ENCODE measurements at regions not wholly inside any gene's neighbourhood (a gene's known extent, or its start where the extent isn't known, plus 50 kb on each side); places are given as distances from the start of the nearest gene placed in this dataset.

GRCh38 chr5:118379470-118379869 is 608.9 kb downstream of the DTWD2 start:
- H3K9me3 Mint-ChIP-seq = peaks cover 32% of the 10 kb centered on the region
- no peaks in the 10 kb centered on the region for H3K36me3 Mint-ChIP-seq (ENCODE audit: low read depth)
- no peaks in the 10 kb centered on the region for H3K27me3 Mint-ChIP-seq (ENCODE audit: insufficient read depth)
- H3K4me1 Mint-ChIP-seq (ENCODE audit: low read depth) = no peaks in the 10 kb centered on the region
- no peak for TF ChIP-seq CTCF (IDR thresholded peaks at IDR 0.05)
- no peak overlapping the region for H3K27ac Mint-ChIP-seq
- no peak overlapping the region for H3K4me3 Mint-ChIP-seq
- no peak for DNase-seq

GRCh38 chr5:118378959-118379358 is 609.4 kb downstream of the DTWD2 start:
- Mint-ChIP-seq H3K4me1 (ENCODE audit: low read depth) (no peaks in the 10 kb centered on the region), H3K27ac (no peak overlapping the region), H3K9me3 (peaks cover 35% of the 10 kb centered on the region), H3K27me3 (ENCODE audit: insufficient read depth) (no peaks in the 10 kb centered on the region), H3K36me3 (ENCODE audit: low read depth) (no peaks in the 10 kb centered on the region), H3K4me3 (no peak overlapping the region)
- no peak for TF ChIP-seq CTCF (IDR thresholded peaks at IDR 0.05)
- no peak for DNase-seq

- TF ChIP-seq CTCF (IDR thresholded peaks at IDR 0.05) = no peak
- H3K4me1 Mint-ChIP-seq (ENCODE audit: low read depth) = no peaks in the 10 kb centered on the region
- no peak overlapping the region for H3K27ac Mint-ChIP-seq
- H3K36me3 Mint-ChIP-seq (ENCODE audit: low read depth) = no peaks in the 10 kb centered on the region
- no peak overlapping the region for H3K4me3 Mint-ChIP-seq
- DNase-seq = no peak
- peaks cover 28% of the 10 kb centered on the region for H3K9me3 Mint-ChIP-seq
- H3K27me3 Mint-ChIP-seq (ENCODE audit: insufficient read depth) = no peaks in the 10 kb centered on the region
Measured at GRCh38 chr5:118377420-118377819, 610.9 kb downstream of the DTWD2 start.

- no peaks in the 10 kb centered on the region for H3K36me3 Mint-ChIP-seq (ENCODE audit: low read depth)
- no peak overlapping the region for H3K27ac Mint-ChIP-seq
Measured at GRCh38 chr5:118371973-118372831, 616.1 kb downstream of the DTWD2 start.

GRCh38 chr5:118366429-118366828 is 621.9 kb downstream of the DTWD2 start:
- Mint-ChIP-seq H3K36me3 (ENCODE audit: low read depth) (no peaks in the 10 kb centered on the region), H3K4me1 (ENCODE audit: low read depth) (no peaks in the 10 kb centered on the region), H3K9me3 (peaks cover 15% of the 10 kb centered on the region), H3K4me3 (no peak overlapping the region), H3K27ac (no peak overlapping the region), H3K27me3 (ENCODE audit: insufficient read depth) (no peaks in the 10 kb centered on the region)
- no peak for DNase-seq
- no peak for TF ChIP-seq CTCF (IDR thresholded peaks at IDR 0.05)

More at GRCh38 chr5:118371973-118372831, 616.1 kb downstream of the DTWD2 start:
- no peaks in the 10 kb centered on the region for H3K4me1 Mint-ChIP-seq (ENCODE audit: low read depth)
- no peak for TF ChIP-seq CTCF (IDR thresholded peaks at IDR 0.05)
- DNase-seq = no peak
- H3K27me3 Mint-ChIP-seq (ENCODE audit: insufficient read depth) = no peaks in the 10 kb centered on the region
- H3K4me3 Mint-ChIP-seq = no peak overlapping the region
- H3K9me3 Mint-ChIP-seq = peaks cover 14% of the 10 kb centered on the region

Measured in HFFc6 (cell line).